NOMO-1 treated with DMSO at 0.1 percent for 48 hours (cell line): ENCODE measurements at regions not wholly inside any gene's neighbourhood (a gene's known extent, or its start where the extent isn't known, plus 50 kb on each side); places are given as distances from the start of the nearest gene placed in this dataset.
A peak's percentile ranks its signal among the peaks of the same experiment; 100 is the strongest.
"Not testable (repeated sequence)": the region's sequence is repeated elsewhere in the genome, so short reads cannot be mapped to it uniquely, and the experiment has no call there.

Experiments used
- DNase-seq: peaks from one replicate; lab custom pipeline; 2025; ENCODE audit not compliant: unreplicated experiment; lab: John Stamatoyannopoulos, UW

DNA sequence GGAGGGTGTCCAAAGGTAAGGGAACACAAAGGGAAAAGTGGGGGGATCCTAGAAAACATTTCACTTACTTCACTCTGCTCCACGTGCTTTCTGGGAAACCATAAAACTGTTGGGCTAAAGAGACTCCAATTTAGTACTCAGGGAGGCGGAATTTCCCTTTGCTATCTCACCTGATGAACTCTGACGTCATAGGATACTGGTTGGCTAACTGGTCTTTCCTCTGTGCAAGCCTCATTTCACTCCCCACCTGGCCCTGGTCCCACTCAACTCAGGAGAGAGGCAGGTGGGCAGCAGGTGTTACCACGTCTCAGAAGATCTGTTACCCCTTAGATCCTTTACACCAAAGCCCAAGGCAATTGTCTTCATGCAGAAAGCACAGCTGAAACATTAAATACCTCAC, 51.8 kb upstream of the PMAIP1 start:
- no peak for DNase-seq

DNA sequence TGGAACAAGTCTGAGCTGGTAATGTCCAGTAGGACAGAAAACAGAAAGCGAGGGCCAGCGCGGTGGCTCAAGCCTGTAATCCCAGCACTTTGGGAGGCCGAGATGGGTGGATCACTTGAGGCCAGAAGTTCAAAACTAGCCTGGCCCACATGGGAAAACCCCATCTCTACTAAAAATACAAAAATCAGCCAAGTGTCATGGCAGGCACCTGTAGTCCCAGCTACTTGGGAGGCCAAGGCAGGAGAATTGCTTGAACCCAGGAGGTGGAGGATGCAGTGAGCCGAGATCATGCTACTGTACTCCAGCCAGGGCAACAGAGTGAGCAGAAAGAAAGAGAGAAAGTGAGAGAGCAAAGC, 52.3 kb upstream of the PMAIP1 start:
- DNase-seq, result not testable (repeated sequence)

DNA sequence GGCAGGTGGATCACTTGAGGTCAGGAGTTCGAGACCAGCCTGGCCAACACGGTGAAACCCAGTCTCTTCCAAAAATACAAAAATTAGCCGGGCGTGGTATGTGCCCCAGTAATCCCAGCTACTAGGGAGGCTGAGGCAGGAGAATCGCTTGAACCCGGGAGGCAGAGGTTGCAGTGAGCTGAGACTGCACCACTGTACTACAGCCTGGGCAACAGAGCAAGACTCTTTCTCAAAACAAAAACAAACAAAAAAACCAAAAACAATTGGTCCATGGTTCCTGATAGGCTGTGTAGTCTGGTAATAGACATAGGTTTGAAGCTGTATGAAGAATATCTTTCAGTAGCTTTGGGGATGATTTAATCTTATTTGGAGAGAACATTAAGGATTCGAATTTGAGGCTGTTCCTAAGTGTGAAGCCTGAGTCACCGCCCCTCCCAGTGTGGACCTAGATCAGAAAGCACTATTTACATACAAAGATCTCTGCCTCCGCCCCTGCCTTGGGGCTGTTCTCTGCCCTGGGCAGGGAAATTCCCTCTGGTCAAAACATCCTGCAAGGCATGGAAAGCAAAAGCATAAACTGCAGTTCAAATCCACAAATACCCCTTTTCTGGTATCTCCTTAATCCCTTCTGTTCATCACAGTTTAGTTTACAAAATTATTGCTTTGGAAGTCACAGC, 52.8 kb upstream of the PMAIP1 start:
- no peak for DNase-seq

DNA sequence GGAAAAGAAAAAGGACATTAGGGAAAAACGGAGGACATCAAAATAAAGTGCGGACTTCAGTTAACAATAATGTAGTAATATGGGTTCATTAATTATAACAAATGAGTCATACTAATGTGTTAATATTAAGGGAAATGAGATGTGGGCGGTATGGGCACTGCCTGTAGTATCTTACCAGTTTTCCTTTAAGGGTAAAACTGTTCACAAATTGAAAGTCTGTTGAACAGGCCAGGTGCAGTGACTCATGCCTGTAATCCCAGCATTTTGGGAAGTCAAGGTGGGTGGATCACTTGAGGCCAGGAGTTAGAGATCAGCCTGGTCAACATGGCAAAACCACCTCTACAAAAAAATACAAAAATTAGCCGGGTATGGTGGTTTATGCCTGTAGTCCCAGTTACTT, 56.8 kb upstream of the PMAIP1 start:
- no peak for DNase-seq

DNA sequence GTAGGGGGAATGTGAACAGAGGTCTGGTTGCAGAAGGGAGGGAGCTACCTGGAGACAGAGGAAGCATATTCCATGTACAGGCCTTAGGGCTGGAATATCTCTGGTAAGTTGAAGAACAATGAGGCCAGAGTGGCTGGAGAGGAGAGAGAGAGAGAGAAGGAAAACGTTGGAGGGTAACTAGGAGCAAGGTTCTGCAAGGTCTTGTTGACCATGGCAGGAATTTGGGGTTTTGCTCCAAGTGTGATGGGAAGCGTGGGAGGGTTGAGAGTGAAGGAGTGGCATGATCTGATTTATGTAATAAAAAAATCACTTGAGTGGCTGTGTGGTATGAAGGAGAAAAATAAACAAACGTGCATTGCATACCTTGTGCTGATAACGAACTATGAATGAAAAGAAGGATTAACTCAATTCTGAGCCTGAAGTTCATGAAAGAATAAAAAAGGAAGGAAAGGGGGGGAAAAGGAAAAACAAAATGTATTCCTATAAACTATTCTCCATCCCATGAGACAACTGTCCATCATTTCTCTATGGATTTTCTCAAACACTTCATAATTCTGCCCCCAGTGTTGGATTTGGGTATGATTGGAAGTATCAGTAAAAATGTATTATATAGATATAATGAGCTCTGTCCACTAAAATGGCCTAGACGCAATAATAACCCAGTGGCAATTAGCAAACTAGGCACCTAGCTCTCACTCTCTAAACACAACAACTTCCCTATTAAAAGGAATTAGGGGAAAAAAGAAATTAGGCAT, 59.7 kb upstream of the PMAIP1 start:
- DNase-seq, result no peak

DNA sequence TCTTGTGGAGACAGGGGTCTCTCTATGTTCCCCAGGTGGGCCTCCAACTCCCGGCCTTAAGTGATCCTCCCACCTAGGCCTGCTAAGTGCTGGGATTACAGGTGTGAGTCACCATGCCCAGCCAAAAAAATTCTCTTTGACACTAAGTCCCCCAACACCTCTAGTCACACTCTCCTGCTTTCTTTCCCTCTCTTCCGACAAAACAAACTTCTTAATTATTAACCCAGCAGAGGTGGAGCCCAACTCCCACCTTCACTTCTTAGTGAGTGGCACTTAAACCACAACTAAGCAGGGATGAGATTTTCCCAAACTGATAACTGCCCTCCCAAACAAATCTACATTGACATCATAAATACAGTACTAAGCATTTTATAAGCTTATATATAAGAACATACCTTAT, 60.5 kb upstream of the PMAIP1 start:
- DNase-seq, result no peak

DNA sequence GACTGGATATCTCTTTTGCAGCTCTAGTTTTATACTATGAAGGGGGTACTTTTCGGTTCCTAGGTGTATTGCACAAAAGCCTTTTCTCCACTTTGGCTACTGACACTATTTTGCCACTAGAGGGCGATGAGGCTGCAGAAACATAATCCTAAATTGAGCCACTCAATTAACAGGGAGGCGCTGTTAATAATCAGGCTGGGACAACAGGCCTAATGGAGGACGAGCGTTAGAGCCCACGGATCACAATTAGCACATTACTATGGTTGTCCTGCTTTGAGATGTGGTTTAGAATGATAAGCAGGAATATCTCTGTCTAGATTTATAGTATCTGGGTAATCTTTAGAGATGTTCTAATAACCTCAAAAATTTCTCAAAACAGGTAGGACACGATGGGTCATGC, 62.2 kb upstream of the PMAIP1 start:
- peak; percentile 69 for DNase-seq

DNA sequence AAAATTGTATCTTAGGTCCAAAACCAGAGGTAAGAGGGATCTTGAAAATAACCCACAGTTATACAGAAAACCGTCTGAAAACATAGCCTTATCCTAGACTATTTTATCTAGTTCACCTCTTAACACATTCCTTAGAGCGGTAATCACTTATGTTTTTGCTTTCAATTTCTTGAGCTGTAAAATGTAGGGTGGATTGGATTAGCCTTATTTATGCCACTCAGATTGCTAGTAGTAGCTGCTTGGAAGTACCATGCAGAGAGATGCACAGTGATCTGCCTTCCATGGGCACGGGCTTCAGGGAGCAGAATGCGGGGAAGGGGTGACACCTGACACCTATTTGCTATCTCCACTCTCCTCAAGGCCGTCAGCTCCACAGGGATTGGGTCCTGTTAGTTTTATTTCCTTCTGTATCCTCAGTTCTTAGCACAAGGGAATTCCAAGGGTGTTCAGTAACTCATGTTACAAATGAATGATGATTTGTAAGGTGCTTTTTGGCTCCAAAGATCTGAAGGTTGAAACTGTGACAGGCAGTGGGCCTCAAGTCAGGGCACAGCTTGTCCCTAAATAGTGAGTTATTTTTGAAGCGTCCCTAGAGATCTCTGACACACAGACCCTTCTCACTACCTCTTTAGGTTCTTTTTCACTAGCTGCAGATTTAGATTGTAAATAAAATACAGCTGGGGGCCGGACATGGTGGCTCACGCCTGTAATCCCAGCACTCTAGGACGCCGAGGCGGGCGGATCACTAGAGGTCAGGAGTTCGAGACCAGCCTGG, 64.0 kb upstream of the PMAIP1 start:
- no peak for DNase-seq

DNA sequence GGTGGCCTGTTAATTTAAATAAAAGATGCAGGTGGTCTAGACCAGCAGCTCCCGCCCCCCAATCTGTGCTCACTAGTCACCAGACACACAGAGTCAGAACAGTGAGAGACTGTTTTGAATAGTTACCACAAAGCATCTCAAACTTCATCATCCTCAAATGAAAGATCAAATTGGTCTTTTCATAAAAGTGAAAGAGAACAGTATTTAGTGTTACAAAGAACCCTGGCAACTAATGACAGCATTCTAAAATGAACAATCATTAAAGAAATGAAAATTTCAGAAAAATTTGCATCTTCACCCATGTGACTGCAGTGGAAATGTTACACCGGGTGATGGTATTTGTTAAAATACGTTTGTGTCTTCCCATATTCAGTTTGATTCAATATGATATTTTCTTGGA, 65.5 kb upstream of the PMAIP1 start:
- DNase-seq, result no peak

DNA sequence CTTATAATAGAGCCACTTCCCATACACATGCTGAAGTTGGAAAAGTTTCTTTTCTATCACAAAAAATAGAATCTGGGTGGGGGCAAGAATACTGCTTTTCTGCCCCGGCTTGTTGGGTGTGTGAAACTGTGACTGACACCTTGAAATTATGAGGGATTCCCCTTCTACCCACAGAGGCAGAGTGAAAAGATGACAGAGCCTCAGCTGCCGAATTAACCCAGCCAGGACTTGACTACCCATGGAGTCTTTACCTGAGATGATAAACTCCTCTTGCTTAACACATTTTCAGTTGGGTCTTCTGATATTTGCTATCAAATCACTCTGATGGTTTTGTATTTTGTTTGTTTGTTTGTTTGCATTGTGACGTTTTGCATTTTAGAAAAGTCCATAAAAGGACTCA, 66.0 kb upstream of the PMAIP1 start:
- DNase-seq, result no peak

DNA sequence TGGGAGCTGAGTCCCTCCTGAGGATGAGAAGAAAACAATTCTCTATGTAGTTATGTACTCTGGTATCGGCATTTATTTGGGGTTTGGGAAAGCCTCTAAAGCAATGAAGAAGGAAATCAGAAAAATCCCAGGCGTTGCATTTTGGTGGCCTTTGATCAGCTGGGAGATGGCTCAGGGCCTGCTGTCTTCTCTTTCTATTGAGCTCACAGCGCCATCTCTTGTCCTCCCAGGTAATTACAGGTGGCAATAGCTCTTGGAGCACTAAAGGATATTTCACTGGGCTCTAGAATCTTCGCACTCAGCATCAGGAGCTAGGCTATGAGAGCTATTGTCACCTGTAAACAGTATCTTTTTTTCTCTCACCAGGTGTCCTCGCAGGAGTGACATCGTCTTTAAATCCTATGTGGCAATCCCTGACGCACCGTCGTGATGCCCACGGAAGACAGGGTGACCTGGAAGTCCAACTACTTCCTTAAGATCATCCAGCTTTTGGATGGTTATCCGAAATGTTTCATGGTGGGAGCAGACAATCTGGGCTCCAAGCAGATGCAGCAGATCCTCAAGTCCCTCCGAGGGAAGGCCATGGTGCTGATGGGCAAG, 76.1 kb upstream of the PMAIP1 start:
- DNase-seq, result peak; percentile 24

DNA sequence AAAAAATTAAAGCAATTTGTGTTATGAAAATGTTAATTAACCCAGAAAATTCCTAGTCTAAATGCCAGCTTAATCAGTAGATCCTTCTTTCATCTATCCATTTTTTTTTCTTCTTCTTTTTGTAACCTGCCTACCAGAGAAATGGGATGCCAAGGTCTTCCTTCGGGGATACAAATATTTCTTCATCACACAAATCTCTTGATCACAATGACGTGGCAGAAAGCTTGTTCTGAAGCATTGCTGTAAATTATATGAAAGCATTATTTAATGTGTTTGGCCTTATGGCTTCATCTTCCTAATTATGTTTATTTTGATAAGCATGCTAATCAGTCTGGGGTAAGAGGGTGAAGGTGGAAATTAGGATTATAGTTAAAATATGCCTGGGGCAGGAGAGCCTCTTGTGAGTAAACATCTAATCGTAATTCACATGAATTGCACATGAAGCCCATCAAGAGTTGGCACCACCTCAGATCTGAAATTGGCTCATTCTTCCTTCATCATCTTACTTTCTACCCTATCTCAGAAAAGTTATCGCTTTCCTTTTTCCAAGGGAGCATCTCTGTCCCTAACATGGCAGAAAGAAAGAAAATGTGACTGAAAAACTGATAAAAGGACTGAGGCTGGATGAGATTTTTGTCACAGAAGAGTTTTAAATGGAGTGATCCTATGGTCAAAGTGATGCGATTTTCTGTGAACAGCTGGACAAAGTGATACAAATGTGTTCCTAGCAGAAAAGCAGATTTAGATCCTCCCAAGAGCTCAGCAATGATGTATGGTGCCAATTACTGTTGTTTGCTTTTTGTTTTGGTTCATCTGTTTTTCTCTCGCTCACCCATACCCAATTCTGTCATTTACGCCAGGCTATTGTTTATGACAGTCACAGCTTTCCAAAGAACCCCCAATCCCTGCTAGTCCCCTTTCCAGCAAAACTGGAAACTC, 76.9 kb upstream of the PMAIP1 start:
- no peak for DNase-seq

DNA sequence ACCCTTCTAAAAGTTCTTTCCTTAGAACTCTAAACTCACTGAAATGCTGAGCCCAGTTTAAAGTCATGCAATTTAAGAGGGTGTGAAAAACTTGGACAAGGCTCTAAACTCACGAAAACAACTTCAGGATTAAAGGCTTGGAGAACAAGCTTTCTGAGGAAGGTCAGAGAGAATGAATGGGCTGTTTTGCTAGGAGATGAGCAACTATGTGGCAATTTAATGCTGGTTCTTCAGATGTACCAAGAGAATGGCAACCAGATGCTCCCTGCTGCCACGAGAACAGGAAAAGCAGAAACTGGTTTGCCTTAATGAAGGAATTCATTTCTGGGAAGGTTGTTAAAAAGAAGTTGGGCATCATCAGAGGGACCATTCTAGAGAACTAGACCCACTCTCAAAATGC, 77.8 kb upstream of the PMAIP1 start:
- no peak for DNase-seq

DNA sequence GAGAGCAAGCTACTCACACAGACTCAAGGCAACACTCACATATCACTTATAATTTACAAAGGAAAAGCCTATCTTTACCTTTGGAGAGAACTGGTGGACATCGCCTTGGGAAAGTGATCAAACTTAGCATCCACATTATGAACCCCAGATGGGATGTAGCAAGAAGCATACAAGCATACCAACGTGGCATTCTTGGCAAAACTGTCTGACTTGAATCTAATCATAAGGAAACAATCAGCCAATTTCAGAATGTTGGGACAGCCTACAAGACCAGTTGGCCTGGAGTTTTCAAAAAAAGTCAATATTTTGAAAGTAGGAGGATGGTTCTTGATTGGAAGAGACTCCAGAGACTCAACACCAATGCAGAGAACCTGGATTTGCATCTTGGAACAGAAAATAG, 79.1 kb upstream of the PMAIP1 start:
- no peak for DNase-seq

DNA sequence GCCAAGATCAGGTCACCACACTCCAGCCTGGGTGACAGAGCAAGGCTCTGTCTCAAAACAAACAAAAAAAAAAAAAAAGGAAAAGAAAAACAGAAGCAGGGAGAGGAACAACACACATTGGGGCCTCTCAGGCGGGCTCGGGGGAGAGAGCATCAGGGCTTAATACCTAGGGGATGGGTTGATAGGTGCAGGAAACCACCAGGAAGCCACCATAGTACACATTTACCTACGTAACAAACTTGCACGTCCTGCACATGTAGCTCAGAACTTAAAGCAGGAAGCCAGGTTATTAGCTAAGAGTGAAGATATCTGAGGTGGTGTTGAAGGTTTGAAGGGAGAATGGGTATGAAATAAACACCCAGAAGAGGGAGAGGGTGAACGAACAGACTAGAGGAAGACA, 81.0 kb upstream of the PMAIP1 start:
- no peak for DNase-seq

DNA sequence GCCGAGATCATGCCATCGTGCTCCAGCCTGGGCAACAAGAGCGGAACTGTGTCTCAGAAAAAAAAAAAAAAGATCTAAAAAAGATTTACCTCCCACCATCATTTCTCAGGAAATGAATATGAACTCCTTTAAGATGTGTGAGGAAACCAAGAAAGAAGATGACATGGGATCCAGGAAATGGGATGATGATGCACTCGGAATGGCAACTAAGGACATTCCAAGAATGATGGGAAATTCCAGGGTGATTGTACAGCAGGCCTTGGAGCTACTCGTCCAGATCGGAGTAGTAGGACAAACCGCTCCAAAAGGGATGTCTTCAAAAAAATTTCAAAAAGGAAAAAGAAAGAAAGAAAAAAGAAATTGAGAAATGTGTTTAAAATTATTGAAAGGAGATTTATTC, 84.9 kb upstream of the PMAIP1 start:
- no peak for DNase-seq

DNA sequence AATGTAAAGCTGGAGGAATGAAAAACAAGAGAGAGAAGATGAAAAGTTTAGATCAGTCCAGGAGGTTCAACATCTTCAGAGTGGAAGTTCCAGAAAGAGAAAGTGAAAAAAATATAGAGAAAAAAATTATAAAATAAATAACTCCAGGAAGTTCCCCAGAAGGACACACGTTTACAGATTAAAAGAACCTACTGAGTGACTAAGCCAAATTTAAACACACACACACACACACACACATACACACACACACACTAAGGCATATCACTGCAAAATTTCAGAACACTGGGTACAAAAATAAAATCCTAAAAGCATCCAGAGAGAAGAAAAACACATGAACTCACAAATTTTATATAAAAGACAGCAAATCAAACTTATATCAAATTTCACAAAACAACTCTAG, 85.9 kb upstream of the PMAIP1 start:
- no peak for DNase-seq

DNA sequence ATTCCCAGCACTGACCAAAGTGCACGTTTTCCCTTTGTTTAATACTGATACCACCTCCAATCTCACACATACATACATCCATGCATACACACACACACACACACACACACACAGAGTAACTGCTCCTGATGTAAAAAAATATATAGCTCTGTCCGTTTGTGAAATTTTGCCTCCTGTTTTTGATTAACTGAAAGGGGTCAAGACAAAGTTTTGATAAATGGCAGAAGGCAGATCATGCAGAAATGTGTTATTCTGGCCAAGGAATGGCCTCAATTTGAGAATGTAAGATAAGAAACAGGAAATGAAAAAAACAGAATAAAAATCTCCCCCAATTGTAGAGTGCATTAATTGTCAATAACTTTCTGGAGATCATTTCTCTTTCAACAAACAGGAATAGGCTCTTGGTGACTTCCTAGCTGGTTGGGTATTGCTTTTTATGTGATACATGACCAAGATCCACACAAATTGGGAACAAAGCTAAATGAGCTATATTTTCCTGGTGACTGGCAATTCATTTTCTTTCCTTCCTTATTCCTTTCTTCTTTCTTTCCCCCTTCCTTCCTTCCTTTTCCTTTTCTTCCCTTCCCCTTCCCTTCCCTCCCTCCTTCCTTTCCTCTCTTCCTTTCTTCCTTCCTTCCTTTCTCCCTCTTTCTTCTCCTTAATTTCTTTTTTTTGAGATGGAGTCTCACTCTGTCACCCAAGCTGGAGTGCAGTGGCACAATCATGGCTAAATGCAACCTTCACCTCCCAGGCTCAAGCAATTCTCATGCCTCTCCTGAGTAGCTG, 88.9 kb upstream of the PMAIP1 start:
- no peak for DNase-seq

DNA sequence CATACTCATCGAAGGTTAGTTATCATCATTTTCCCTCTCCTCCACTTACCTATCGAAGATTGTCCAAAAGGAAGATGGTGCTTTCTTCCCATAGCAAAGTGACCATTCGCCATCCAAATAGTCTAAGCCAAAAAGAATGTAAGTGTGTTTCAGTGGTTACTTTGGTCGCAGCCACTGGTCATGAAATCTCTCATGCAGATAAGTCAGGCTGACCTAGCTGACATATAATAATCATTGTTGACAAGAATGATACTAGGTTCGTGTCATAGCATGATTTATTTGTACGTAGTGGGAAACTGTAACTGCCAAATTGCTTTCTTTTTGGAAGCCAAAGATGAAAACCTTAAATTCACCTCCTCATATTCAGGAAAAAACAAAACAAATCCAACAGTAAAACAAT, 89.6 kb upstream of the PMAIP1 start:
- DNase-seq, result no peak

DNA sequence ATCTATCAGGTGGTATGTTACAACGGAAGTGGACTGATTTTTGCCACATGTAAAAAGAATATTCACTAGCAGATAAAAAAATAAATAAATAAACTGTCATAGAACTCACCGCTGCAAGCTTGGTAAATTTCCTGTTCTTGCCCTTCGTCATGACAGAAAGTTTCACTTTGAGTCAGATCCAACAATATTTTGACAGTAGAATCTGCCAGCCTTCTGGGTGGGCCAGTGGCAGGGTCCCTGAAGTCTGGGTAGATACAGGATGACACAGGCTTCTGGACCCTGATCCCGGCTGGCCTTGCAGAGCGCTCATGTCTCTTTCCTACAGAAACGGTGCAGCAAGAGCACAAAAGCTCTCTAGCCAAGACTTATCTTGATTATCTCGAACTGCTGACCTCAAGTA, 97.8 kb upstream of the PMAIP1 start:
- no peak for DNase-seq
